H1 (cell line): ENCODE measurements at regions not wholly inside any gene's neighbourhood (a gene's known extent, or its start where the extent isn't known, plus 50 kb on each side); places are given as distances from the start of the nearest gene placed in this dataset.
A peak's percentile ranks its signal among the peaks of the same experiment; 100 is the strongest.

ENCODE experiments used
- CBX5 ChIP-seq: fragments of 300-800, 300-1000 bp; sonication (generic); IDR thresholded peaks from 2 replicates; pipeline ENCODE4 v1.7.1; 2016; ENCODE audit warnings: antibody characterized with exemption, low read length, low read depth
- CHD2 ChIP-seq: IDR thresholded peaks from 2 replicates; pipeline ENCODE4 v1.6.1; 2012; ENCODE audit warnings: low read length, improper control_type of control experiment
- CREB1 ChIP-seq: IDR thresholded peaks from 2 replicates; pipeline ENCODE4 v1.6.1; 2012; ENCODE audit warnings: inconsistent platforms
- EGR1 ChIP-seq: IDR thresholded peaks from 2 replicates; pipeline ENCODE4 v1.6.1; 2011; ENCODE audit warnings: low read depth, low read length, borderline replicate concordance
- HDAC6 ChIP-seq: IDR thresholded peaks from one replicate; pipeline ENCODE4 v1.7.1; 2012; ENCODE audit warnings: low read depth, mild to moderate bottlenecking, inconsistent platforms, low read length, moderate library complexity
- SAP30 ChIP-seq: fragments of 300-600 bp; sonication (generic); IDR thresholded peaks from 2 replicates; pipeline ENCODE4 v1.7.1; 2012; ENCODE audit warnings: low read length, moderate library complexity, mild to moderate bottlenecking, inconsistent platforms; ENCODE audit not compliant: insufficient read depth, insufficient replicate concordance
- SP2 ChIP-seq: IDR thresholded peaks from 2 replicates; pipeline ENCODE4 v1.6.1; 2012; ENCODE audit warnings: mild to moderate bottlenecking, low read length, inconsistent platforms
- TF ChIP-seq, protein P1 (sequence below): IDR thresholded peaks from 2 replicates; pipeline ENCODE4 v1.6.1; 2012; ENCODE audit warnings: inconsistent platforms

DNA sequence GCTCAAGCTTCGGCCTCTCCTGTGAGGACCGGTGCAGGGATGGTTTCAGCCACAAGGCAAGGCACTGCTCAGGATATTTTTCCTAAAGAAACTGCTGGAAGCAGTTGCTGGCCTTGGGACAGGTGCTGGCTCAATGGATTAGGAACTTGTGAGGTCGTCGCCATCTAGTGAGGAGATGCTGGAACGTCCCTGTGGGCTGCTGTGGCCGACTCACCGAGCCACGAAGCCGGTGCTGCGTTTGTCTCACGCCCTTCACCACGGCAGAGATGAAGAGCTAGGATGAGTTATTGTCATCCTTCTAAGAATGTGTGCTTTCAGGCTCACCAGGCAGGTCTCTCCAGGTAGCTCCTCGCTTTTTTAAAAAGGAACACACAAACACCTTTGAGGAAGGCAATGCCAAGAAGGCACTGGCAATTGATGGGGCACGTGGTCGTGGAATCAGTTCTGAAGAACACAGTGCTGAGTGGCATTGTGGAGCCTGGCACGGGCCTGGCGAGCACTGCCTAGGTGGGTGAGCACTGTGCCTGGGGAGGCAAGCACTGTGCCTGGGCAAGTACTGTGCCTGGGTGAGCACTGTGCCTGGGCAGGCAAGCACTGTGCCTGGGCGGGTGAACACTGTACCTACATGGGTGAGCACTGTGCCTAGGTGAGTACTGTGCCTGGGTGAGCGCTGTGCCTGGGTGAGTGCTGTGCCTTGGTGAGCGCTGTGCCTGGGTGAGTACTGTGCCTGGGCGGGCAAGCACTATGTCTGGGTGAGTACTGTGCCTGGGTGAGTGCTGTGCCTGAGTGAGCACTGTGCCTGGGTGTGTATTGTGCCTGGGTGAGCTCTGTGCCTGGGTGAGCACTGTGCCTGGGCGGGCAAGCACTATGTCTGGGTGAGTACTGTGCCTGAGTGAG is 140.4 kb downstream of the TEX29 start (continued):
- TF ChIP-seq CBX5 (no peak), SP2 (no peak), CREB1 (no peak), EGR1 (peak; percentile 94), CHD2 (no peak), SAP30 (no peak), HDAC6 (no peak)
- TF ChIP-seq, protein P1, sequence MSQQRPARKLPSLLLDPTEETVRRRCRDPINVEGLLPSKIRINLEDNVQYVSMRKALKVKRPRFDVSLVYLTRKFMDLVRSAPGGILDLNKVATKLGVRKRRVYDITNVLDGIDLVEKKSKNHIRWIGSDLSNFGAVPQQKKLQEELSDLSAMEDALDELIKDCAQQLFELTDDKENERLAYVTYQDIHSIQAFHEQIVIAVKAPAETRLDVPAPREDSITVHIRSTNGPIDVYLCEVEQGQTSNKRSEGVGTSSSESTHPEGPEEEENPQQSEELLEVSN, result peak; percentile 58
